HFFc6 (cell line): ENCODE measurements at regions not wholly inside any gene's neighbourhood (a gene's known extent, or its start where the extent isn't known, plus 50 kb on each side); places are given as distances from the start of the nearest gene placed in this dataset.

Source experiments
- DNase-seq: peaks from one replicate; pipeline ENCODE4 v3.0.0-alpha.2; 2018
- H3K27ac Mint-ChIP-seq: 2 replicates; pipeline ENCODE4 v1.8.0; 2020; ENCODE audit warnings: mild to moderate bottlenecking, mixed read lengths
- H3K27me3 Mint-ChIP-seq: 2 replicates; pipeline ENCODE4 v1.8.0; 2021; ENCODE audit warnings: mild to moderate bottlenecking, moderate library complexity, mixed read lengths; ENCODE audit not compliant: insufficient read depth
- H3K36me3 Mint-ChIP-seq: 2 replicates; pipeline ENCODE4 v1.8.0; 2021; ENCODE audit warnings: low read depth, mixed read lengths
- H3K4me1 Mint-ChIP-seq: 2 replicates; pipeline ENCODE4 v1.8.0; 2020; ENCODE audit warnings: low read depth, mixed read lengths
- H3K4me3 Mint-ChIP-seq: 2 replicates; pipeline ENCODE4 v1.8.0; 2020; ENCODE audit warnings: mild to moderate bottlenecking, moderate library complexity, mixed read lengths
- H3K9me3 Mint-ChIP-seq: 2 replicates; pipeline ENCODE4 v1.8.0; 2020; ENCODE audit warnings: mild to moderate bottlenecking, mixed read lengths
- CTCF ChIP-seq: fragments of 200-600 bp; sonication (generic); IDR thresholded peaks from 2 replicates; pipeline ENCODE4 v1.5.0; 2021; ENCODE audit warnings: antibody characterized with exemption, mild to moderate bottlenecking

- H3K4me1 Mint-ChIP-seq: no peaks in the 10 kb centered on the region
- H3K27me3 Mint-ChIP-seq: peaks cover 1% of the 10 kb centered on the region; the same call in 1 of the 2 replicates
- DNase-seq: no peak
- H3K4me3 Mint-ChIP-seq: no peak overlapping the region
- H3K9me3 Mint-ChIP-seq: peaks cover 40% of the 10 kb centered on the region
- H3K36me3 Mint-ChIP-seq: no peaks in the 10 kb centered on the region
- H3K27ac Mint-ChIP-seq: no peak overlapping the region
- TF ChIP-seq CTCF: no peak
Measured at GRCh38 chr1:242735323-242735722, 210.8 kb upstream of the PLD5 start.

- H3K36me3 Mint-ChIP-seq: no peaks in the 10 kb centered on the region
- H3K9me3 Mint-ChIP-seq: peaks cover 41% of the 10 kb centered on the region
- no peak for TF ChIP-seq CTCF
- no peak overlapping the region for H3K4me3 Mint-ChIP-seq
- no peak for DNase-seq
- no peak overlapping the region for H3K27ac Mint-ChIP-seq
- H3K4me1 Mint-ChIP-seq: no peaks in the 10 kb centered on the region
- H3K27me3 Mint-ChIP-seq: peaks cover 1% of the 10 kb centered on the region; the same call in 1 of the 2 replicates
Measured at GRCh38 chr1:242731446-242731845, 206.9 kb upstream of the PLD5 start.

GRCh38 chr1:242728696-242729095, 204.2 kb upstream of the PLD5 start:
- H3K27me3 Mint-ChIP-seq: peaks cover 1% of the 10 kb centered on the region; the same call in 1 of the 2 replicates
- H3K27ac Mint-ChIP-seq: no peak overlapping the region

GRCh38 chr1:242723044-242723716, 198.7 kb upstream of the PLD5 start:
- H3K36me3 Mint-ChIP-seq: no peaks in the 10 kb centered on the region
- DNase-seq: no peak
- H3K4me1 Mint-ChIP-seq: no peaks in the 10 kb centered on the region
- TF ChIP-seq CTCF: no peak
- H3K27ac Mint-ChIP-seq: no peak overlapping the region
- H3K4me3 Mint-ChIP-seq: no peak overlapping the region
- H3K9me3 Mint-ChIP-seq: peaks cover 64% of the 10 kb centered on the region
- H3K27me3 Mint-ChIP-seq: no peaks in the 10 kb centered on the region; the same call in none of the 2 replicates

More at GRCh38 chr1:242728696-242729095, 204.2 kb upstream of the PLD5 start:
- Mint-ChIP-seq H3K4me3 (no peak overlapping the region), H3K4me1 (no peaks in the 10 kb centered on the region), H3K9me3 (peaks cover 57% of the 10 kb centered on the region), H3K36me3 (no peaks in the 10 kb centered on the region)
- DNase-seq: no peak
- no peak for TF ChIP-seq CTCF

- no peaks in the 10 kb centered on the region; the same call in none of the 2 replicates for H3K27me3 Mint-ChIP-seq
- H3K36me3 Mint-ChIP-seq: no peaks in the 10 kb centered on the region
- no peak overlapping the region for H3K4me3 Mint-ChIP-seq
- H3K4me1 Mint-ChIP-seq: no peaks in the 10 kb centered on the region
- H3K27ac Mint-ChIP-seq: no peak overlapping the region
- peaks cover 63% of the 10 kb centered on the region for H3K9me3 Mint-ChIP-seq
- DNase-seq: no peak
- no peak for TF ChIP-seq CTCF
Measured at GRCh38 chr1:242718967-242719366, 194.5 kb upstream of the PLD5 start.
